Right atrium auricular region (tissue), 2 donors: ENCODE measurements at regions not wholly inside any gene's neighbourhood (a gene's known extent, or its start where the extent isn't known, plus 50 kb on each side); places are given as distances from the start of the nearest gene placed in this dataset.

ENCODE experiments used
- DNase-seq: peaks from one replicate; pipeline ENCODE4 v3.0.0-alpha.2; 2019; ENCODE audit warnings: low spot score
- H3K27ac ChIP-seq, 2 donors: fragments of 200-600 bp; sonication (generic); 1 replicate in 1 of 2; 2 replicates in 1 of 2; pipeline ENCODE4 v1.5.1; 2016 to 2019
- H3K27me3 ChIP-seq, 2 donors: fragments of 200-600 bp; sonication (generic); one replicate each; pipeline versions ENCODE4 v1.5.1 to v1.6.0; 2017 to 2019
- H3K36me3 ChIP-seq: fragments of 200-600 bp; sonication (generic); one replicate; pipeline ENCODE4 v1.5.1; 2016
- H3K4me1 ChIP-seq, 2 donors: fragments of 200-600 bp; sonication (generic); one replicate each; pipeline versions ENCODE4 v1.5.1 to v1.6.0; 2017 to 2019
- H3K4me3 ChIP-seq, 2 donors: fragments of 200-600 bp; sonication (generic); 1 replicate in 1 of 2; 2 replicates in 1 of 2; pipeline ENCODE4 v1.5.1; 2017 to 2019; ENCODE audit warnings: mild to moderate bottlenecking in 1 of 2, moderate library complexity in 1 of 2
- H3K9me3 ChIP-seq, 2 donors: fragments of 200-600 bp; sonication (generic); one replicate each; pipeline ENCODE4 v1.5.1; 2019
- CTCF ChIP-seq, 2 donors: fragments of 200-600 bp; sonication (generic); IDR thresholded peaks; one replicate each; pipeline ENCODE4 v1.5.1; 2019; ENCODE audit warnings: antibody characterized with exemption in 2 of 2

GRCh38 chr1:187469836-187470235 is 641.1 kb downstream of the PLA2G4A start:
- no peak for DNase-seq
- no peak overlapping the region for H3K4me3 ChIP-seq
- no peaks in the 10 kb centered on the region for H3K27me3 ChIP-seq
- H3K9me3 ChIP-seq: peaks cover 1 to 8% of the 10 kb centered on the region in 2 donors
- no peak overlapping the region for H3K27ac ChIP-seq
- no peak for TF ChIP-seq CTCF (IDR thresholded peaks at IDR 0.05)
- H3K36me3 ChIP-seq: no peaks in the 10 kb centered on the region
- H3K4me1 ChIP-seq: no peaks in the 10 kb centered on the region

- no peaks in the 10 kb centered on the region for H3K9me3 ChIP-seq
- H3K4me3 ChIP-seq: no peak overlapping the region
- DNase-seq: no peak
- H3K27ac ChIP-seq: no peak overlapping the region
- no peaks in the 10 kb centered on the region for H3K4me1 ChIP-seq
- no peaks in the 10 kb centered on the region for H3K27me3 ChIP-seq
- no peak for TF ChIP-seq CTCF (IDR thresholded peaks at IDR 0.05)
- H3K36me3 ChIP-seq: no peaks in the 10 kb centered on the region
Observed at GRCh38 chr1:187471555-187471954, 642.8 kb downstream of the PLA2G4A start.

- no peak for TF ChIP-seq CTCF (IDR thresholded peaks at IDR 0.05)
- H3K36me3 ChIP-seq: no peaks in the 10 kb centered on the region
- DNase-seq: no peak
Observed at GRCh38 chr1:187474336-187474735, 645.6 kb downstream of the PLA2G4A start.

GRCh38 chr1:187476671-187477070 is 647.9 kb downstream of the PLA2G4A start:
- peak in 1 of 2 donors; percentile 53 for TF ChIP-seq CTCF (IDR thresholded peaks at IDR 0.05)
- no peaks in the 10 kb centered on the region for H3K4me1 ChIP-seq
- no peaks in the 10 kb centered on the region for H3K9me3 ChIP-seq
- H3K4me3 ChIP-seq: no peak overlapping the region
- no peak overlapping the region for H3K27ac ChIP-seq
- DNase-seq: no peak
- H3K27me3 ChIP-seq: no peaks in the 10 kb centered on the region
- H3K36me3 ChIP-seq: no peaks in the 10 kb centered on the region

More at GRCh38 chr1:187474336-187474735, 645.6 kb downstream of the PLA2G4A start:
- no peak overlapping the region for H3K4me3 ChIP-seq
- H3K27ac ChIP-seq: no peak overlapping the region
- no peaks in the 10 kb centered on the region for H3K9me3 ChIP-seq
- no peaks in the 10 kb centered on the region for H3K27me3 ChIP-seq
- no peaks in the 10 kb centered on the region for H3K4me1 ChIP-seq

GRCh38 chr1:187477103-187477502 is 648.4 kb downstream of the PLA2G4A start:
- Histone ChIP-seq H3K36me3 (no peaks in the 10 kb centered on the region), H3K4me1 (no peaks in the 10 kb centered on the region), H3K9me3 (no peaks in the 10 kb centered on the region), H3K4me3 (no peak overlapping the region), H3K27ac (no peak overlapping the region), H3K27me3 (no peaks in the 10 kb centered on the region)
- no peak for DNase-seq
- no peak for TF ChIP-seq CTCF (IDR thresholded peaks at IDR 0.05)

GRCh38 chr1:187477535-187477934 is 648.8 kb downstream of the PLA2G4A start:
- Histone ChIP-seq H3K27me3 (no peaks in the 10 kb centered on the region), H3K36me3 (no peaks in the 10 kb centered on the region), H3K9me3 (no peaks in the 10 kb centered on the region), H3K27ac (no peak overlapping the region), H3K4me3 (no peak overlapping the region), H3K4me1 (no peaks in the 10 kb centered on the region)
- no peak for TF ChIP-seq CTCF (IDR thresholded peaks at IDR 0.05)
- DNase-seq: no peak
